ENCODE measurements at regions not wholly inside any gene's neighbourhood (a gene's known extent, or its start where the extent isn't known, plus 50 kb on each side); places are given as distances from the start of the nearest gene placed in this dataset.

DNA sequence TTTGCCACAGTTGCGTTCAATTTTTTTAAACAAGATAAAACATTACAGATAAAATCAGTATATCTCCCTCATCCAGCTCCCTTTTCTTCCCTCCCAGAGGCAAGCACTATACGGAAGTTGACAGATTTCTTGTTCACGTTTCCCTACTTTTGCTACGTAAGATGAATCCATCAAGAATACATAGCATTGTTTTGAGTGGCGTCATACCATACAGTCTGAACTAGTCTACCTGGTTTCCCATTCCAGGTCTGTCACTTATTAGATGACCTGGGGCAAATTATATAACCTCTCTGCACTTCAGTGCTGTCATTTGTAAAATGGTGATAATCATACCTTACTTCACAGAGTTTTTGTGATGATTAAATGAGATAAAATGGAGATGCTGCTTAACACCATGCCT, 184.3 kb upstream of the SOX4 start:
- H3K79me2 ChIP-seq (ENCODE audit: insufficient read depth, low read length), result no peaks in the 10 kb centered on the region
- no peak overlapping the region for H3K9ac ChIP-seq (ENCODE audit: low read length)
- TF ChIP-seq, protein P1, sequence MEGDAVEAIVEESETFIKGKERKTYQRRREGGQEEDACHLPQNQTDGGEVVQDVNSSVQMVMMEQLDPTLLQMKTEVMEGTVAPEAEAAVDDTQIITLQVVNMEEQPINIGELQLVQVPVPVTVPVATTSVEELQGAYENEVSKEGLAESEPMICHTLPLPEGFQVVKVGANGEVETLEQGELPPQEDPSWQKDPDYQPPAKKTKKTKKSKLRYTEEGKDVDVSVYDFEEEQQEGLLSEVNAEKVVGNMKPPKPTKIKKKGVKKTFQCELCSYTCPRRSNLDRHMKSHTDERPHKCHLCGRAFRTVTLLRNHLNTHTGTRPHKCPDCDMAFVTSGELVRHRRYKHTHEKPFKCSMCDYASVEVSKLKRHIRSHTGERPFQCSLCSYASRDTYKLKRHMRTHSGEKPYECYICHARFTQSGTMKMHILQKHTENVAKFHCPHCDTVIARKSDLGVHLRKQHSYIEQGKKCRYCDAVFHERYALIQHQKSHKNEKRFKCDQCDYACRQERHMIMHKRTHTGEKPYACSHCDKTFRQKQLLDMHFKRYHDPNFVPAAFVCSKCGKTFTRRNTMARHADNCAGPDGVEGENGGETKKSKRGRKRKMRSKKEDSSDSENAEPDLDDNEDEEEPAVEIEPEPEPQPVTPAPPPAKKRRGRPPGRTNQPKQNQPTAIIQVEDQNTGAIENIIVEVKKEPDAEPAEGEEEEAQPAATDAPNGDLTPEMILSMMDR (IDR thresholded peaks at IDR 0.05; ENCODE audit: insufficient read depth, low read depth, low read length), result no peak
- no peak for TF ChIP-seq EZH2 (IDR thresholded peaks at IDR 0.05; ENCODE audit: insufficient read depth, low read length)
- no peak overlapping the region for H2AFZ ChIP-seq (ENCODE audit: low read depth, low read length)
- H3K4me1 ChIP-seq (ENCODE audit: insufficient read depth, low read length), result no peaks in the 10 kb centered on the region
- Mint-ChIP-seq H3K27ac (ENCODE audit: unreplicated experiment) (no peak overlapping the region), H3K4me1 (ENCODE audit: low read depth, unreplicated experiment) (no peaks in the 10 kb centered on the region), H3K36me3 (ENCODE audit: low read depth, unreplicated experiment) (no peaks in the 10 kb centered on the region), H3K4me3 (ENCODE audit: unreplicated experiment) (no peak overlapping the region), H3K27me3 (ENCODE audit: low read depth, unreplicated experiment) (no peaks in the 10 kb centered on the region), H3K9me3 (ENCODE audit: unreplicated experiment) (no peaks in the 10 kb centered on the region)
- no peaks in the 10 kb centered on the region for H4K20me1 ChIP-seq (ENCODE audit: insufficient read depth, low read length)
- no peak overlapping the region for H3K27ac ChIP-seq (ENCODE audit: low read depth, low read length)
- no peaks in the 10 kb centered on the region for H3K36me3 ChIP-seq (ENCODE audit: insufficient read depth, low read length)
- no peaks in the 10 kb centered on the region for H3K27me3 ChIP-seq (ENCODE audit: insufficient read depth, low read length)
- no peak for FAIRE-seq
- DNase-seq (ENCODE audit: low read depth), result no peak
- H3K4me3 ChIP-seq (ENCODE audit: insufficient read depth, low read depth, low read length), result no peak overlapping the region
- H3K4me2 ChIP-seq (ENCODE audit: low read length), result no peak overlapping the region
- no peaks in the 10 kb centered on the region for H3K9me3 ChIP-seq (ENCODE audit: insufficient read depth, low read depth, low read length)

DNA sequence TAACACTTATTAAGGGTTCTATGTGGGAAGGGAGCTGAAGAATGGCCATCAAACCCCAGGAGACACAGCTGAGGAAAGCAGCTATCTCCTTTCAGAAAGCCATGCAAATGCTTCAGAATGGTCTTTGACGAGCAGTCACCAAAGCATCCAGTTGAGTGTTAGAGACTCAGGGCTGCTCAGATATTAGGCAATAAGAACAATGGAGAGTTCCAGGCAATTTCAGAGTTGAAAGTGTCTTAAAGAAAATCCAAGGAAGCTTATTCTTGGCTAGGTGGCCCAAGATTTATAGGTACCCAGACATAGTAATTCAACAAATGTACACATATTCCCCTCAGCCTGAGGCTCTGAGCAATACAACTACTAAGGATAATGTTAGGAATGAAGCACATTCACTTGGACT, 180.1 kb upstream of the SOX4 start:
- no peak overlapping the region for H3K4me3 Mint-ChIP-seq (ENCODE audit: unreplicated experiment)
- TF ChIP-seq, protein P1 (IDR thresholded peaks at IDR 0.05; ENCODE audit: insufficient read depth, low read depth, low read length), result no peak
- TF ChIP-seq EZH2 (IDR thresholded peaks at IDR 0.05; ENCODE audit: insufficient read depth, low read length), result no peak
- Histone ChIP-seq H3K4me1 (ENCODE audit: insufficient read depth, low read length) (no peaks in the 10 kb centered on the region), H3K36me3 (ENCODE audit: insufficient read depth, low read length) (no peaks in the 10 kb centered on the region), H4K20me1 (ENCODE audit: insufficient read depth, low read length) (no peaks in the 10 kb centered on the region), H3K9ac (ENCODE audit: low read length) (no peak overlapping the region), H2AFZ (ENCODE audit: low read depth, low read length) (no peak overlapping the region), H3K4me2 (ENCODE audit: low read length) (no peak overlapping the region), H3K27me3 (ENCODE audit: insufficient read depth, low read length) (no peaks in the 10 kb centered on the region), H3K9me3 (ENCODE audit: insufficient read depth, low read depth, low read length) (no peaks in the 10 kb centered on the region), H3K4me3 (ENCODE audit: insufficient read depth, low read depth, low read length) (no peak overlapping the region), H3K79me2 (ENCODE audit: insufficient read depth, low read length) (no peaks in the 10 kb centered on the region), H3K27ac (ENCODE audit: low read depth, low read length) (no peak overlapping the region)
- FAIRE-seq (no peak), DNase-seq (ENCODE audit: low read depth) (no peak)
- H3K27me3 Mint-ChIP-seq (ENCODE audit: low read depth, unreplicated experiment), result no peaks in the 10 kb centered on the region
- H3K27ac Mint-ChIP-seq (ENCODE audit: unreplicated experiment), result no peak overlapping the region
- no peaks in the 10 kb centered on the region for H3K9me3 Mint-ChIP-seq (ENCODE audit: unreplicated experiment)
- H3K4me1 Mint-ChIP-seq (ENCODE audit: low read depth, unreplicated experiment), result no peaks in the 10 kb centered on the region
- no peaks in the 10 kb centered on the region for H3K36me3 Mint-ChIP-seq (ENCODE audit: low read depth, unreplicated experiment)

DNA sequence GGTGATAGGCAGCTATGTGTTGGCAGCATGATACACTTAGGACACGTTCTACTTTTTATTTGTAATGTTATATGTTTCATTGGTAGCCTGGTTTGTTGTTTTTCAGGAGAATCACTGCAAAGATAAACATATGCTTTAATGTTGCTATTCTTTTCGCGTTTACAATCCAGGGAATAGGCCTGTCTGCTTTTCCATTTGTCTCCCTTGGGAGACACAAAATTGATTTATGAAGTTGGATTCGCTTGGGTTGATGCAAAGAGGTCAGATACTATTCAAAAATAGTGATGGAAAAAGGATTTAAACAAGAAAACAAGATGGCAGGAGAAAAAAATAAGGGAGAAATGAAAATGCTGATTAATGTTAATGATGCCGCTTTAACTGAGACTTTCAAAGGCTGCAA, 179.5 kb upstream of the SOX4 start:
- TF ChIP-seq EZH2 (IDR thresholded peaks at IDR 0.05; ENCODE audit: insufficient read depth, low read length), result no peak
- TF ChIP-seq, protein P1 (IDR thresholded peaks at IDR 0.05; ENCODE audit: insufficient read depth, low read depth, low read length), result no peak
- Histone ChIP-seq H3K9ac (ENCODE audit: low read length) (no peak overlapping the region), H3K4me2 (ENCODE audit: low read length) (no peak overlapping the region), H3K4me3 (ENCODE audit: insufficient read depth, low read depth, low read length) (no peak overlapping the region), H3K4me1 (ENCODE audit: insufficient read depth, low read length) (no peaks in the 10 kb centered on the region), H3K36me3 (ENCODE audit: insufficient read depth, low read length) (no peaks in the 10 kb centered on the region), H3K79me2 (ENCODE audit: insufficient read depth, low read length) (no peaks in the 10 kb centered on the region), H2AFZ (ENCODE audit: low read depth, low read length) (no peak overlapping the region), H3K9me3 (ENCODE audit: insufficient read depth, low read depth, low read length) (no peaks in the 10 kb centered on the region), H3K27ac (ENCODE audit: low read depth, low read length) (no peak overlapping the region), H3K27me3 (ENCODE audit: insufficient read depth, low read length) (no peaks in the 10 kb centered on the region), H4K20me1 (ENCODE audit: insufficient read depth, low read length) (no peaks in the 10 kb centered on the region)
- no peaks in the 10 kb centered on the region for H3K36me3 Mint-ChIP-seq (ENCODE audit: low read depth, unreplicated experiment)
- H3K4me1 Mint-ChIP-seq (ENCODE audit: low read depth, unreplicated experiment), result no peaks in the 10 kb centered on the region
- H3K4me3 Mint-ChIP-seq (ENCODE audit: unreplicated experiment), result no peak overlapping the region
- no peaks in the 10 kb centered on the region for H3K9me3 Mint-ChIP-seq (ENCODE audit: unreplicated experiment)
- no peak overlapping the region for H3K27ac Mint-ChIP-seq (ENCODE audit: unreplicated experiment)
- no peaks in the 10 kb centered on the region for H3K27me3 Mint-ChIP-seq (ENCODE audit: low read depth, unreplicated experiment)
- DNase-seq (ENCODE audit: low read depth), result no peak
- no peak for FAIRE-seq

All from astrocyte (in vitro differentiated cells and primary cell).